Sigmoid colon (tissue), 4 donors: ENCODE measurements at regions not wholly inside any gene's neighbourhood (a gene's known extent, or its start where the extent isn't known, plus 50 kb on each side); places are given as distances from the start of the nearest gene placed in this dataset.

Experiments
- POLR2A ChIP-seq, 2 donors: fragments of 450-650 bp; IDR thresholded peaks; one replicate each; pipeline ENCODE4 v1.6.1; 2016; ENCODE audit warnings: antibody characterized with exemption in 2 of 2, mild to moderate bottlenecking in 2 of 2, moderate library complexity in 2 of 2
- POLR2AphosphoS5 ChIP-seq, 4 donors: sonication (generic); formaldehyde crosslinking; IDR thresholded peaks; one replicate each; pipeline ENCODE4 v1.6.1; 2017; ENCODE audit warnings: antibody characterized with exemption in 4 of 4
- TF ChIP-seq, protein P1 (sequence below), 4 experiments: fragments of 450-650 bp in 3 of 4; fragments of 200-600 bp in 1 of 4; IDR thresholded peaks; one replicate each; pipeline ENCODE4 v1.5.1; 2016 to 2019; ENCODE audit warnings: antibody characterized with exemption in 4 of 4, mild to moderate bottlenecking in 3 of 4, moderate library complexity in 2 of 4

DNA sequence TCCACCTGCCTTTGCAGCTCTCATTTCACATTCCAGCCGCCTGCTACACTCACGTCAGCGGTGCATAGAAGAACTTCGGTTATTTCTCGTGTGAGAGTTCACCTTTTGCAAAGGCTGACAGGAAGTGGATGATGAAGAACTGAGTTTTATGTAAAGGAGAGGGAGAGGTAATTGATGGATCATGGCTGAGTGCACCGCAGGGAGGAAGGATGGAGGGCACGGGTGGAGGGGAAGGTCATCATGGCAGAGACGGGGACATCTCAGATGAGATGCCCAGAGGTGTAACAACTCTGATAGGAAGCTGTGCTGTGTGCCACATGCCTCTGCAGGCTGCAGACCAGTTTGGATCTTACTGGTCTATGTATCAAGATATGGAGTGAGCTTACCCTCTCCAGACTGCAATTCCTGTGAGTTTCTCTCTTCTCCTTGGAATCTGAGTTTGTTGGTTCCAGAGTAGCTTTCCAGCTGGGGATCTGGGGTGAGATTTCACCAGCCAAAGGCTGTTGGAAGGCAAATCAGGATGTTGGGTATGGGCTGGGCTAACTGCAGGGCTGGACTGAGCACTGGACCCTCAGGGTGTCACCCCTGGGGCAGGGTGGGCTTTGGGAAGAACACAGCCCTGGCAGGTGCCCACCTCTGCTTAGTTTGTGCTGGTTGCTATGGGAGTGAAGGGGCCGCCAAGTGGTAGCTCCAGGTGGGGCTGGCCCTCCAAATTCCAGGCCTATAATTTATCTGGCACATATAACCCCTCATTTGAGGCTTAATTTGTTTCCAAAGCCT, 777.0 kb downstream of the KCNJ18 start:
- TF ChIP-seq, protein P1, sequence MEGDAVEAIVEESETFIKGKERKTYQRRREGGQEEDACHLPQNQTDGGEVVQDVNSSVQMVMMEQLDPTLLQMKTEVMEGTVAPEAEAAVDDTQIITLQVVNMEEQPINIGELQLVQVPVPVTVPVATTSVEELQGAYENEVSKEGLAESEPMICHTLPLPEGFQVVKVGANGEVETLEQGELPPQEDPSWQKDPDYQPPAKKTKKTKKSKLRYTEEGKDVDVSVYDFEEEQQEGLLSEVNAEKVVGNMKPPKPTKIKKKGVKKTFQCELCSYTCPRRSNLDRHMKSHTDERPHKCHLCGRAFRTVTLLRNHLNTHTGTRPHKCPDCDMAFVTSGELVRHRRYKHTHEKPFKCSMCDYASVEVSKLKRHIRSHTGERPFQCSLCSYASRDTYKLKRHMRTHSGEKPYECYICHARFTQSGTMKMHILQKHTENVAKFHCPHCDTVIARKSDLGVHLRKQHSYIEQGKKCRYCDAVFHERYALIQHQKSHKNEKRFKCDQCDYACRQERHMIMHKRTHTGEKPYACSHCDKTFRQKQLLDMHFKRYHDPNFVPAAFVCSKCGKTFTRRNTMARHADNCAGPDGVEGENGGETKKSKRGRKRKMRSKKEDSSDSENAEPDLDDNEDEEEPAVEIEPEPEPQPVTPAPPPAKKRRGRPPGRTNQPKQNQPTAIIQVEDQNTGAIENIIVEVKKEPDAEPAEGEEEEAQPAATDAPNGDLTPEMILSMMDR (IDR thresholded peaks at IDR 0.05): no peak
- no peak for TF ChIP-seq POLR2AphosphoS5 (IDR thresholded peaks at IDR 0.05)
- TF ChIP-seq POLR2A (IDR thresholded peaks at IDR 0.05): no peak
